Naive thymus-derived CD8-positive, alpha-beta T cell (primary cell): ENCODE measurements at regions not wholly inside any gene's neighbourhood (a gene's known extent, or its start where the extent isn't known, plus 50 kb on each side); places are given as distances from the start of the nearest gene placed in this dataset.
A peak's percentile ranks its signal among the peaks of the same experiment; 100 is the strongest.

Experiments used
- ATAC-seq, 2 donors: fragments of 150-1000 bp; cut with Tn5 transposase in 1 of 2; sonication (Bioruptor Pico), chemical (Tn5 transposase) in 1 of 2; 1 replicate in 1 of 2; 2 replicates in 1 of 2; pipeline ENCODE4 v1.10.0; 2021; ENCODE audit warnings: mild to moderate bottlenecking in 2 of 2, moderate library complexity in 2 of 2
- POLR2A ChIA-PET: fragments of 350-600 bp; sonication (Branson Sonifier 250); formaldehyde crosslinking; loops from one replicate; lab custom pipeline; 2021; ENCODE audit warnings: antibody characterized with exemption; lab: Charles Lee
- DNase-seq, 10 donors: peaks; one replicate each; pipeline versions ENCODE4 v3.0.0 to v3.0.0-alpha.2; 2020 to 2022
- H3K27ac Mint-ChIP-seq, 10 donors: one replicate each; pipeline ENCODE4 v1.8.0; 2020 to 2022; ENCODE audit warnings: mild to moderate bottlenecking in 10 of 10, mixed read lengths in 10 of 10, moderate library complexity in 4 of 10, inconsistent platforms in 1 of 10
- H3K27me3 Mint-ChIP-seq, 5 donors: one replicate each; pipeline ENCODE4 v1.8.0; 2021 to 2022; ENCODE audit warnings: mixed read lengths in 5 of 5
- H3K36me3 Mint-ChIP-seq, 3 donors: one replicate each; pipeline ENCODE4 v1.8.0; 2020 to 2022; ENCODE audit warnings: mixed read lengths in 3 of 3, mild to moderate bottlenecking in 2 of 3, inconsistent platforms in 1 of 3
- H3K4me1 Mint-ChIP-seq, 4 donors: one replicate each; pipeline ENCODE4 v1.8.0; 2021 to 2022; ENCODE audit warnings: mixed read lengths in 4 of 4
- H3K4me3 Mint-ChIP-seq, 10 donors: one replicate each; pipeline ENCODE4 v1.8.0; 2020 to 2022; ENCODE audit warnings: mild to moderate bottlenecking in 10 of 10, mixed read lengths in 10 of 10, moderate library complexity in 6 of 10, inconsistent platforms in 1 of 10
- H3K9me3 Mint-ChIP-seq, 9 donors: one replicate each; pipeline ENCODE4 v1.8.0; 2020 to 2022; ENCODE audit warnings: mixed read lengths in 9 of 9, mild to moderate bottlenecking in 3 of 9, inconsistent platforms in 1 of 9, moderate library complexity in 1 of 9

- Mint-ChIP-seq H3K27ac (no peak overlapping the region), H3K4me3 (no peak overlapping the region), H3K4me1 (no peaks in the 10 kb centered on the region), H3K9me3 (peaks cover 0 to 5% (median 0%) of the 10 kb centered on the region in 9 donors), H3K27me3 (no peaks in the 10 kb centered on the region), H3K36me3 (no peaks in the 10 kb centered on the region)
- no peak for DNase-seq
- POLR2A ChIA-PET = no interaction called here
- ATAC-seq = no peak
These were observed 85.1 kb upstream of the AP1S2 start for GRCh38 chrX:15939737-15940136.

- peaks cover 0 to 5% (median 0%) of the 10 kb centered on the region in 9 donors for H3K9me3 Mint-ChIP-seq
- H3K27me3 Mint-ChIP-seq = peaks cover 0 to 8% (median 1%) of the 10 kb centered on the region in 5 donors
- H3K27ac Mint-ChIP-seq = no peak overlapping the region
- H3K4me1 Mint-ChIP-seq = no peaks in the 10 kb centered on the region
- no peak overlapping the region for H3K4me3 Mint-ChIP-seq
- DNase-seq = no peak
- no peaks in the 10 kb centered on the region for H3K36me3 Mint-ChIP-seq
- POLR2A ChIA-PET = no interaction called here
- ATAC-seq = no peak
These were observed 83.5 kb upstream of the AP1S2 start for GRCh38 chrX:15938072-15938471.

- Mint-ChIP-seq H3K9me3 (peaks cover 0 to 2% (median 0%) of the 10 kb centered on the region in 9 donors), H3K4me1 (no peaks in the 10 kb centered on the region), H3K4me3 (no peak overlapping the region), H3K27me3 (peaks cover 11 to 30% (median 16%) of the 10 kb centered on the region in 5 donors), H3K36me3 (no peaks in the 10 kb centered on the region), H3K27ac (no peak overlapping the region)
- ATAC-seq = no peak
- no peak for DNase-seq
- POLR2A ChIA-PET = no interaction called here
These were observed 76.7 kb upstream of the AP1S2 start for GRCh38 chrX:15931362-15931761.

DNA sequence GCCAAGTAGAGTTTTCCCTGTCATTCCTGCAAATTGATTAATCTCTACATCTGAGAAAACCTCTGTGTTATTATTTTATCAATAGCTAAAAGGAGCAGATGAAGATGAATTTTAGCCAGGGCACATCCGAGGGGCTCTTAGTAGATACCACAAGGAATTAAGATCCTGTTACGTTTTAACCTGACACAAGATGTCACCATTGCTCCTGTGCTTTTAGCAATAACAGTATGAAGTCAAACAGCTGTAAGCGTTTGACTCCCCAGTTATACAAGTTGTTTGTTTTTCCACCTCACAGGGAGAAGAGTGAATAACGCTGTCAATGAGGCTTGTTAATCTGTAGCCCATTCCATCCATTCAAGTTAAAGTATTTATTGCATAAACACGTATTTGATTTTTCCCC is 76.0 kb upstream of the AP1S2 start:
- ATAC-seq (no peak), DNase-seq (no peak)
- H3K36me3 Mint-ChIP-seq = no peaks in the 10 kb centered on the region
- POLR2A ChIA-PET = no interaction called here
- H3K27me3 Mint-ChIP-seq = peaks cover 12 to 33% (median 18%) of the 10 kb centered on the region in 5 donors
- H3K9me3 Mint-ChIP-seq = peaks cover 0 to 2% (median 0%) of the 10 kb centered on the region in 9 donors
- no peak overlapping the region for H3K27ac Mint-ChIP-seq
- H3K4me1 Mint-ChIP-seq = no peaks in the 10 kb centered on the region
- no peak overlapping the region for H3K4me3 Mint-ChIP-seq

DNA sequence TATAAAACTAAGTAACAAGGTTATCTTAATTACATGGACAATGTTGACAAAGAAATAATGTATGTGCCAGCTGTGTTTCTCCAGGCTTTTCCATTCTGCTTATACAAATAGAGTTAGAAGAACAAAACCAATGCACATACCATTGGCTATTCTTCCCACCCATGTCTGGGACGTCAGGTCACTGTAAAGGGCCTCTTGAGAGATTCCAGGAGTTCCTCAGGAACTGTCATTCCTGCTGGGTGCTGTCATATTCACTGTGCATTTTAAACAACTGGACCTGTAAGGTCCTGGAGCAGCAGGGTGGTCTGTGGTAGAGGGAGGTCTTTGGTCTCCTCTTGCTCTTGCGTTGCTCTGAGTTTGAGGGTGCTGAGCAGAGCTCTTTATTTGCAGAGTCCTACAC is 74.6 kb upstream of the AP1S2 start:
- H3K27me3 Mint-ChIP-seq = peaks cover 12 to 33% (median 18%) of the 10 kb centered on the region in 5 donors
- no peak for DNase-seq
- peaks cover 0 to 1% (median 0%) of the 10 kb centered on the region in 3 donors for H3K36me3 Mint-ChIP-seq
- peak overlapping the region in 1 of 10 donors; percentile 69 for H3K27ac Mint-ChIP-seq
- peaks cover 0 to 2% (median 0%) of the 10 kb centered on the region in 9 donors for H3K9me3 Mint-ChIP-seq
- H3K4me1 Mint-ChIP-seq = no peaks in the 10 kb centered on the region
- H3K4me3 Mint-ChIP-seq = no peak overlapping the region
- no peak for ATAC-seq
- POLR2A ChIA-PET = no interaction called here

DNA sequence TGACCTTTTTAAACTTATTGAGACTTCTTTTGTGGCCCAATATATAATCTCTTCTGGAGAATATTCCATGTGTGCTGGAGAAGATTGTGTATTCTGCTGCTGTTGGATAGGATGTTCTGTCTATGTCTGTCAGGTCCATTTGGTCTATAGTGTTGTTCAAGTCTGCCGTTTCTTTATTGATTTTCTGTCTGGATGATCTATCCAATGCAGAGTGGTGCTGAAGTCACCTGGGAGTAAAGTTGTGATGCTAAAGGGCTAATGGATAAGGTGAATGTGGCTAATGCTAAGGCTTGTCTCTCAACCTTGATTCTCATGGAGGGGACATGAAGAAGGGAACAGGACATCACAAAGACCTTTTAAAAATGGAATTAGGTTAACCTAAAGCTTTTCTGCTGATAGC is 72.0 kb upstream of the AP1S2 start:
- Mint-ChIP-seq H3K27ac (no peak overlapping the region), H3K4me3 (no peak overlapping the region), H3K4me1 (no peaks in the 10 kb centered on the region), H3K36me3 (peaks cover 0 to 1% (median 0%) of the 10 kb centered on the region in 3 donors), H3K27me3 (peaks cover 12 to 25% (median 15%) of the 10 kb centered on the region in 5 donors), H3K9me3 (peaks cover 0 to 2% (median 0%) of the 10 kb centered on the region in 9 donors)
- DNase-seq (no peak), ATAC-seq (no peak)
- POLR2A ChIA-PET = no interaction called here

- DNase-seq = no peak
- Mint-ChIP-seq H3K4me3 (no peak overlapping the region), H3K27ac (no peak overlapping the region), H3K27me3 (peaks cover 0 to 2% (median 0%) of the 10 kb centered on the region in 5 donors), H3K4me1 (peaks cover 0 to 7% (median 1%) of the 10 kb centered on the region in 4 donors), H3K9me3 (no peaks in the 10 kb centered on the region), H3K36me3 (no peaks in the 10 kb centered on the region)
- no peak for ATAC-seq
- POLR2A ChIA-PET = no interaction called here
These were observed 63.4 kb upstream of the AP1S2 start for GRCh38 chrX:15918003-15918402.

DNA sequence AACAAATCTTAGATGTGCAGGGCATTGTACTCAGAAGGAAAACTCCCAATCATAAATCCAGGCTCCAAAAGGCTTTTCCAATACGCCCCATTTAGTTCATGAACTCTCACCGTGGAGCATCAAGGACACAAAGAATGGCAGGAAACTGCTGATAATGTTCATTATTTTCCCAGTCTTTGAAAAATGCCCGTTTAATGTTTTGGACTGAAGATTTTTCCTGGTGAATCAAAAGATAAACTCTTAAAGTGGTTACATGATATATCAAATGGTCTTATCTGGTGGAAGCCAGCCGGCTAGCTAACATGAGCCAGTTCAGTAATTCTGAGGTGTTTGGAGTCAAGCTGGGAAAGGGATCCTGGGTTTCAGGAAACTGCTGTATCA is 62.1 kb upstream of the AP1S2 start:
- DNase-seq = no peak
- Mint-ChIP-seq H3K27ac (no peak overlapping the region), H3K9me3 (no peaks in the 10 kb centered on the region), H3K4me3 (no peak overlapping the region), H3K27me3 (peaks cover 0 to 2% (median 0%) of the 10 kb centered on the region in 5 donors), H3K36me3 (no peaks in the 10 kb centered on the region), H3K4me1 (peaks cover 0 to 9% (median 1%) of the 10 kb centered on the region in 4 donors)
- POLR2A ChIA-PET = no interaction called here
- no peak for ATAC-seq

DNA sequence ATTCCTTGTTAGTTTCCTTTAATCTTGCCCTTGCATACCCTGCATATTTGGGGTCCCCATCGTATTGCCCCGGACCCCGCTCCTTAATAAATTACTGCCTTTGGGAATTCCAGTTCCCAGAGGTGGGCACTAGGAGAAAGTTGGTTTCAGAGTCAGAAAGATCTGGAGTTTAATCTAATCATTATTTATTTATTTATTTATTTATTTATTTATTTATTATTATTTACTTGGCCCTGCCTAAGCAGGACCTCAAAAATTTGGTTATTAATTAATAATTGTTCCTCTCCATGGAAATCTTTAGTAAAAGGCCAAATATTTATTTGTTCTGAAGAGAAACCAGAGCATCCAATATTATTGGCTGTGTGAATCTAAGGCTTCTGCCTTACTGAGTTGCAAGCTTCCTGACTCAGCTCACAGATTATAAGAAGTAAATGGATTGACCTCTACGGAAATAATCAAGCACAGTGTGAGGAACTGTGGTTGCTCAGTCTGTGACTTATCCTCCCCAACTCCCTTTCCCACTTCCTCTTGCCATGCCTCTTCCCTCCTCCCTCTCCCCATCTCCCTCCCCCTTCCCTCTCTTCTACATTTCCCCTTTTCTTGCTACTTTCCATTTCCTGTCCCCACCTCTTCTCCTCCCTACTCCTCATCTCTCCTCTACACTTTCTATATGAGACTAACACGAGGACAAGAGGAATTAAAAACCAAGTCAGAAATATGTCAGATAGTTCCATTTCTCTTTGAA is 61.5 kb upstream of the AP1S2 start:
- peaks cover 0 to 2% (median 0%) of the 10 kb centered on the region in 5 donors for H3K27me3 Mint-ChIP-seq
- H3K9me3 Mint-ChIP-seq = no peaks in the 10 kb centered on the region
- ATAC-seq = no peak
- H3K4me3 Mint-ChIP-seq = no peak overlapping the region
- POLR2A ChIA-PET = interaction anchor here (0.6 kb wide), 1 partner anchor 557 kb away, joined by 4 read pairs; no protein-coding TSS in a partner anchor
- no peak for DNase-seq
- H3K36me3 Mint-ChIP-seq = no peaks in the 10 kb centered on the region
- H3K4me1 Mint-ChIP-seq = peaks cover 0 to 11% (median 1%) of the 10 kb centered on the region in 4 donors
- H3K27ac Mint-ChIP-seq = no peak overlapping the region

DNA sequence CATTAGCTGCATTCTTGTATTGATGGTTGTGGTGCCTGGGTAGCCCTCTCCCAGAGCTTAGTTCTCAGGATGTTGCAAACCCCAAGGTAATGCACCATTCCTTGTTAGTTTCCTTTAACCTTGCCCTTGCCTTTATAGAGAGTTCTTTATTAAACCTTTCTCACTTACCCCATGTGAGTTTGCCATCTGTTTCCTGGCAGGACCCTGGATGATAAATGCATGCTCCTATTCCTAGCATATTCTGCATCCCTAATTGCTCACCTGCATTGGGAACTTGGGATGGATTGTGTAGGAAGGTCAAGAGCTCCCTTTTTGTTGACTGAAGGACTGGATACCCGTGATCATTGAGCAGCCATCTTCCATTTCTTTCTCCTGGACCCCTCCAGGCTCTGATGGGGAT is 59.9 kb upstream of the AP1S2 start:
- peaks cover 0 to 4% (median 0%) of the 10 kb centered on the region in 5 donors for H3K27me3 Mint-ChIP-seq
- DNase-seq (no peak), ATAC-seq (no peak)
- H3K4me1 Mint-ChIP-seq = peaks cover 0 to 11% (median 1%) of the 10 kb centered on the region in 4 donors
- no peaks in the 10 kb centered on the region for H3K36me3 Mint-ChIP-seq
- no peak overlapping the region for H3K4me3 Mint-ChIP-seq
- no peaks in the 10 kb centered on the region for H3K9me3 Mint-ChIP-seq
- no peak overlapping the region for H3K27ac Mint-ChIP-seq
- POLR2A ChIA-PET = no interaction called here

- POLR2A ChIA-PET = no interaction called here
These were observed 58.5 kb upstream of the AP1S2 start for GRCh38 chrX:15913146-15913545.

DNA sequence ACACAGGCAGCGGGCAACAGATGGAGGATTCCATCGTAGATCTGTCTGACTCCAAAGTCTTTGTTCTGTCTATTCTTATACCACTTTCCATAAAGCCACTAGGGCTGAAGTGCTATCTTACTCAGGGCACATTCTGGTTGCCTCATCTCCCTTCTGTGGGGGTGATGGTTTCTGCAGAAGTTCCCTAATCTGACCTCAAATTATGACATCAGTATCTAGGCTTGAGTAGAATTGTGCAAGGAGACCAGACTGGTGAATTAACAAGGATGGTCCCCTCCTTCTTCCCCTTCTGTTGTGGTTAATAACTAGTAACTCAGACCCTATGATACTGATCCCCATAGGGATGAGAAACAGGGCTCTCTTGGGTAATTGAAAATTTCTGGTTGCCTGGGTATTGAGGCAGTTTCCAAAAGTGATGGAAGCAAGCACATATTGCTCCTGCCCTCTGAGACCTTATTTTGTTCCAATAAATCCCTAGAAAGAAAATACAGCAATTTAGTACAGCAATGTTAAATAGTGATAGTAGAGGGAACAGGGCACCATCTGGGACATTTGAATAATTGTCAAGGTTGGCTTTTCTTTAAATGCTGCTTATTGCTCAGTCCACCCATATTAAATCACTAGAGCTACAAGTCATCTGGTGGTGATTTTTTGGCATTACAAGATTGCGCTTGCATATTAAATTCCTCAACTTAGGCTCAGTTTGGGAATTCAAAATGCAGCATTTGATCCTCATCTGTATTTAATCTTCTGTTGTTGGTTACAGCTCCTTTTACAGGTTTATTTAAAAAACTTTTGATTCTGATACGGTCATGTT is 57.3 kb upstream of the AP1S2 start:
- H3K4me1 Mint-ChIP-seq = peaks cover 0 to 11% (median 1%) of the 10 kb centered on the region in 4 donors
- no peak overlapping the region for H3K27ac Mint-ChIP-seq
- H3K4me3 Mint-ChIP-seq = no peak overlapping the region
- POLR2A ChIA-PET = no interaction called here
- DNase-seq (no peak), ATAC-seq (no peak)
- no peaks in the 10 kb centered on the region for H3K36me3 Mint-ChIP-seq
- H3K9me3 Mint-ChIP-seq = no peaks in the 10 kb centered on the region
- H3K27me3 Mint-ChIP-seq = peaks cover 0 to 4% (median 0%) of the 10 kb centered on the region in 5 donors

More at GRCh38 chrX:15913146-15913545, 58.5 kb upstream of the AP1S2 start:
- Mint-ChIP-seq H3K36me3 (no peaks in the 10 kb centered on the region), H3K9me3 (no peaks in the 10 kb centered on the region), H3K27ac (no peak overlapping the region), H3K27me3 (peaks cover 0 to 4% (median 0%) of the 10 kb centered on the region in 5 donors), H3K4me1 (peaks cover 0 to 11% (median 1%) of the 10 kb centered on the region in 4 donors), H3K4me3 (no peak overlapping the region)
- DNase-seq = no peak
- ATAC-seq = no peak

DNA sequence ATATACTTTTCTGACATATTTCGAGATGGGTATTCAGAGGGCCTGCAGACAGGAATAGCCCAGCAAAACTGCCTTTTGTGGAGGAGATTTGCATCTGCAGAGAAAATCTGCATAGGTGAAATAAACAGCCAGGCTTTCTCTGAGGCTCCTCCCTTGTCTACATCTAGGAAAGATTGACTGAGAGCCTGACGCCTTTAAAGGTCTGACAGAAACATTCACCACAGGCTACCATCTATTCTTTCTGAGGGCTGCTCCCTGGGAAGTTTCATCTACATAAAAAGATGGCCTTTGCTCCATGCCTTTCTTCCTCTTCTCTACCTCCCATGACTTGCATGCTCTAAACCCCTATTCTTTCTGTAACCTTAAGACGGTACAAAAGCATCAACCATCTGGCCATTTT is 55.0 kb upstream of the AP1S2 start:
- no peak for DNase-seq
- POLR2A ChIA-PET = no interaction called here
- no peak for ATAC-seq

More for the DNA sequence above, 55.0 kb upstream of the AP1S2 start:
- Mint-ChIP-seq H3K4me1 (peaks cover 0 to 4% (median 0%) of the 10 kb centered on the region in 4 donors), H3K4me3 (no peak overlapping the region), H3K9me3 (no peaks in the 10 kb centered on the region), H3K27ac (no peak overlapping the region), H3K27me3 (peaks cover 0 to 4% (median 0%) of the 10 kb centered on the region in 5 donors), H3K36me3 (no peaks in the 10 kb centered on the region)
